ENCODE measurements at regions not wholly inside any gene's neighbourhood (a gene's known extent, or its start where the extent isn't known, plus 50 kb on each side); places are given as distances from the start of the nearest gene placed in this dataset.
"Not testable (repeated sequence)": the region's sequence is repeated elsewhere in the genome, so short reads cannot be mapped to it uniquely, and the experiment has no call there.

- DNase-seq = no peak
Observed at GRCh38 chr19:5290336-5291262, 50.0 kb downstream of the PTPRS start.

- no peak for DNase-seq
Observed at GRCh38 chr19:5289060-5289990, 51.3 kb downstream of the PTPRS start.

- DNase-seq = no peak
Observed at GRCh38 chr19:5288347-5288739, 52.3 kb downstream of the PTPRS start.

GRCh38 chr19:5287066-5287465 lies 53.5 kb downstream of the PTPRS start:
- no peak for DNase-seq

GRCh38 chr19:5286465-5287029 lies 54.1 kb downstream of the PTPRS start:
- no peak for DNase-seq

- DNase-seq = no peak
Observed at GRCh38 chr19:5285955-5286354, 54.7 kb downstream of the PTPRS start.

GRCh38 chr19:5285311-5285710 lies 55.3 kb downstream of the PTPRS start:
- DNase-seq = no peak

- no peak for DNase-seq
Observed at GRCh38 chr19:5282901-5283300, 57.7 kb downstream of the PTPRS start.

- DNase-seq = no peak
Observed at GRCh38 chr19:5281588-5281987, 59.0 kb downstream of the PTPRS start.

- DNase-seq = not testable (repeated sequence)
Observed at GRCh38 chr19:5275668-5276067, 64.9 kb downstream of the PTPRS start.

- no peak for DNase-seq
Observed at GRCh38 chr19:5273782-5274181, 66.8 kb downstream of the PTPRS start.

- DNase-seq = no peak
Observed at GRCh38 chr19:5271145-5271544, 69.5 kb downstream of the PTPRS start.

GRCh38 chr19:5269926-5270325 lies 70.7 kb downstream of the PTPRS start:
- DNase-seq = no peak

GRCh38 chr19:5269279-5269678 lies 71.3 kb downstream of the PTPRS start:
- no peak for DNase-seq

- DNase-seq = no peak
Observed at GRCh38 chr19:5268801-5269200, 71.8 kb downstream of the PTPRS start.

GRCh38 chr19:5265260-5265659 lies 75.4 kb downstream of the PTPRS start:
- no peak for DNase-seq

GRCh38 chr19:5264453-5264852 lies 76.2 kb downstream of the PTPRS start:
- DNase-seq = no peak

GRCh38 chr19:5263615-5264014 lies 77.0 kb downstream of the PTPRS start:
- no peak for DNase-seq

GRCh38 chr19:5262721-5263120 lies 77.9 kb downstream of the PTPRS start:
- no peak for DNase-seq

- no peak for DNase-seq
Observed at GRCh38 chr19:5261156-5261890, 79.3 kb downstream of the PTPRS start.

- DNase-seq = no peak
Observed at GRCh38 chr19:5260381-5260967, 80.1 kb downstream of the PTPRS start.

GRCh38 chr19:5259750-5260149 lies 80.9 kb downstream of the PTPRS start:
- no peak for DNase-seq

Measured in KG1 (cell line).